K562 (cell line): ENCODE measurements at regions not wholly inside any gene's neighbourhood (a gene's known extent, or its start where the extent isn't known, plus 50 kb on each side); places are given as distances from the start of the nearest gene placed in this dataset.

Experiments used
- BACH1 ChIP-seq: fragments of 200-800 bp; sonication (Bioruptor generic); IDR thresholded peaks from 2 replicates; pipeline ENCODE4 v1.6.1; 2016; ENCODE audit warnings: missing genetic modification characterization, missing compliant biosample characterization
- CEBPG ChIP-seq, 3 experiments: fragments of 200-800 bp in 1 of 3; sonication (Bioruptor generic) in 1 of 3; sonication (generic) in 1 of 3; formaldehyde crosslinking in 1 of 3; IDR thresholded peaks in 2 of 3; conservative IDR thresholded peaks in 1 of 3; 2 replicates each; pipeline versions ENCODE4 v1.6.1 to v1.8.0; 2016 to 2022; ENCODE audit warnings: missing compliant biosample characterization in 2 of 3, missing genetic modification characterization in 2 of 3, mild to moderate bottlenecking in 1 of 3, missing genetic modification reagents in 1 of 3
- CREB1 ChIP-seq, 2 experiments: sonication (generic) in 1 of 2; formaldehyde crosslinking in 1 of 2; IDR thresholded peaks; 2 replicates each; pipeline versions ENCODE4 v1.6.1 to v1.8.0; 2012 to 2022; ENCODE audit warnings: inconsistent platforms in 1 of 2, mild to moderate bottlenecking in 1 of 2, missing genetic modification reagents in 1 of 2, moderate library complexity in 1 of 2
- CREM ChIP-seq: IDR thresholded peaks from 2 replicates; pipeline ENCODE4 v1.6.1; 2014; ENCODE audit warnings: antibody characterized with exemption, low read depth
- DDX20 ChIP-seq: fragments of 450-650 bp; IDR thresholded peaks from 2 replicates; pipeline ENCODE4 v1.6.1; 2016; ENCODE audit warnings: missing genetic modification characterization, low read depth, mild to moderate bottlenecking, missing compliant biosample characterization, moderate library complexity
- EHMT2 ChIP-seq: fragments of 450-650 bp; IDR thresholded peaks from 2 replicates; pipeline ENCODE4 v1.6.1; 2018; ENCODE audit warnings: antibody characterized with exemption
- EP300 ChIP-seq: IDR thresholded peaks from 2 replicates; pipeline ENCODE4 v1.6.1; 2012; ENCODE audit warnings: low read length, improper control_type of control experiment
- GATAD2A ChIP-seq: fragments of 450-650 bp; IDR thresholded peaks from 2 replicates; pipeline ENCODE4 v1.6.1; 2017
- PTRF ChIP-seq: fragments of 450-650 bp; IDR thresholded peaks from 2 replicates; pipeline ENCODE4 v1.6.1; 2016; ENCODE audit warnings: mild to moderate bottlenecking, missing genetic modification characterization, missing compliant biosample characterization
- RFX7 ChIP-seq: fragments of 250-450 bp; sonication (Bioruptor Pico); IDR thresholded peaks from 2 replicates; pipeline ENCODE4 v1.5.1; 2021; ENCODE audit warnings: mild to moderate bottlenecking
- RNF2 ChIP-seq: sonication (generic); IDR thresholded peaks from 2 replicates; pipeline ENCODE4 v1.6.1; 2016
- RUNX1 ChIP-seq: sonication (generic); IDR thresholded peaks from 2 replicates; pipeline ENCODE4 v1.6.1; 2016; ENCODE audit warnings: antibody characterized with exemption, low read depth
- SPI1 ChIP-seq: IDR thresholded peaks from 2 replicates; pipeline ENCODE4 v1.6.1; 2011; ENCODE audit warnings: low read depth, low read length, control low read depth, borderline replicate concordance
- VEZF1 ChIP-seq: fragments of 200-800 bp; sonication (Bioruptor generic); IDR thresholded peaks from 2 replicates; pipeline ENCODE4 v1.6.1; 2017; ENCODE audit warnings: missing genetic modification characterization, missing compliant biosample characterization
- ZBTB8A ChIP-seq: fragments of 450-650 bp; IDR thresholded peaks from 2 replicates; pipeline ENCODE4 v1.6.1; 2018; ENCODE audit warnings: mild to moderate bottlenecking, moderate library complexity; ENCODE audit not compliant: partially characterized antibody
- ZC3H4 ChIP-seq: sonication (generic); formaldehyde crosslinking; IDR thresholded peaks from 2 replicates; pipeline ENCODE4 v1.9.0; 2021; ENCODE audit warnings: missing genetic modification reagents, borderline replicate concordance
- ZHX1 ChIP-seq: fragments of 150-350 bp; conservative IDR thresholded peaks from 2 replicates; pipeline ENCODE4 v1.6.1; 2014; ENCODE audit warnings: low read length
- ZNF280B ChIP-seq: fragments of 250-450 bp; sonication (Bioruptor Pico); IDR thresholded peaks from 2 replicates; pipeline ENCODE4 v1.5.1; 2021; ENCODE audit warnings: mild to moderate bottlenecking
- ZNF3 ChIP-seq: fragments of 250-450 bp; sonication (Bioruptor Pico); IDR thresholded peaks from 2 replicates; pipeline ENCODE4 v1.5.0; 2021; ENCODE audit warnings: mild to moderate bottlenecking, moderate library complexity
- ZNF41 ChIP-seq: fragments of 250-450 bp; sonication (Bioruptor Pico); conservative IDR thresholded peaks from 2 replicates; pipeline ENCODE4 v1.4.0; 2020; ENCODE audit warnings: mild to moderate bottlenecking
- ZNF507 ChIP-seq: conservative IDR thresholded peaks from 2 replicates; pipeline ENCODE4 v1.6.1; 2017; ENCODE audit warnings: missing genetic modification characterization, missing compliant biosample characterization
- ZNF511 ChIP-seq: sonication (generic); formaldehyde crosslinking; IDR thresholded peaks from 2 replicates; pipeline ENCODE4 v1.8.0; 2022; ENCODE audit warnings: mild to moderate bottlenecking, missing genetic modification reagents
- ZNF584 ChIP-seq: fragments of 200-800 bp; sonication (Bioruptor generic); IDR thresholded peaks from 2 replicates; pipeline ENCODE4 v1.6.1; 2016; ENCODE audit warnings: low read depth, mild to moderate bottlenecking, missing genetic modification characterization, missing compliant biosample characterization
- ZNF79 ChIP-seq: fragments of 250-450 bp; sonication (Bioruptor Pico); IDR thresholded peaks from 2 replicates; pipeline ENCODE4 v1.4.0; 2020; ENCODE audit warnings: low read depth, mild to moderate bottlenecking, moderate library complexity
- ZNF830 ChIP-seq: fragments of 250-450 bp; sonication (Bioruptor Pico); IDR thresholded peaks from 2 replicates; pipeline ENCODE4 v1.5.0; 2021; ENCODE audit warnings: mild to moderate bottlenecking

GRCh38 chr10:21090609-21091082 lies 193.5 kb upstream of the NEBL start (continued):
- TF ChIP-seq ZHX1 (no peak), ZNF830 (CRISPR knock-in tag) (no peak), VEZF1 (CRISPR knock-in tag) (peak; percentile 31), ZC3H4 (CRISPR knock-in tag) (no peak), ZNF511 (CRISPR knock-in tag) (no peak), ZBTB8A (no peak), EHMT2 (no peak), CEBPG (CRISPR knock-in tag; IDR thresholded peaks at IDR 0.05) (no peak), CEBPG (tag; conservative IDR thresholded peaks at IDR 0.05 in 1 of 2, IDR thresholded peaks at IDR 0.05 in 1 of 2) (no peak), SPI1 (peak; percentile 82), ZNF584 (peak; percentile 86; the same call in 1 of the 2 replicates), RNF2 (no peak; the same call in 1 of the 2 replicates), EP300 (peak; percentile 28; the same call in 1 of the 2 replicates), ZNF280B (CRISPR knock-in tag) (no peak), ZNF507 (no peak), BACH1 (tag) (peak; percentile 66; the same call in 1 of the 2 replicates), CREM (0 out of 2 replicates have a peak, but pooled peaks have one; percentile 37), ZNF3 (no peak), CREB1 (IDR thresholded peaks at IDR 0.05) (no peak), CREB1 (CRISPR knock-in tag; IDR thresholded peaks at IDR 0.05) (no peak), ZNF41 (CRISPR knock-in tag) (0 out of 2 replicates have a peak, but pooled peaks have one; percentile 15), RUNX1 (no peak), RFX7 (CRISPR knock-in tag) (no peak), ZNF79 (CRISPR knock-in tag) (0 out of 2 replicates have a peak, but pooled peaks have one; percentile 27), PTRF (tag) (no peak), DDX20 (tag) (peak; percentile 72; the same call in 1 of the 2 replicates), GATAD2A (no peak)
